Bronchial epithelial cell (primary cell): ENCODE measurements at regions not wholly inside any gene's neighbourhood (a gene's known extent, or its start where the extent isn't known, plus 50 kb on each side); places are given as distances from the start of the nearest gene placed in this dataset.
"Not testable (repeated sequence)": the region's sequence is repeated elsewhere in the genome, so short reads cannot be mapped to it uniquely, and the experiment has no call there.

Source experiments
- DNase-seq: peaks from one replicate; pipeline ENCODE4 v3.0.0-alpha.2; 2010; ENCODE audit warnings: low read depth
- FAIRE-seq: peaks from 2 replicates; lab custom pipeline; 2011; peaks lifted over from hg19 to GRCh38; lab: Jason Lieb, UNC
- H3K27me3 ChIP-seq: 2 replicates; pipeline ENCODE4 v1.5.1; 2011; ENCODE audit warnings: low read length; ENCODE audit not compliant: control insufficient read depth, insufficient read depth
- H3K36me3 ChIP-seq: 2 replicates; pipeline ENCODE4 v1.5.1; 2011; ENCODE audit warnings: low read length; ENCODE audit not compliant: control insufficient read depth, insufficient read depth
- H3K4me3 ChIP-seq: 2 replicates; pipeline ENCODE4 v1.5.1; 2011; ENCODE audit warnings: mild to moderate bottlenecking, low read depth, low read length, control low read depth
- CTCF ChIP-seq: IDR thresholded peaks from 2 replicates; pipeline ENCODE4 v1.5.1; 2011; ENCODE audit warnings: mild to moderate bottlenecking, moderate library complexity, low read length, control low read depth, inconsistent platforms; ENCODE audit not compliant: insufficient read depth, severe bottlenecking

DNA sequence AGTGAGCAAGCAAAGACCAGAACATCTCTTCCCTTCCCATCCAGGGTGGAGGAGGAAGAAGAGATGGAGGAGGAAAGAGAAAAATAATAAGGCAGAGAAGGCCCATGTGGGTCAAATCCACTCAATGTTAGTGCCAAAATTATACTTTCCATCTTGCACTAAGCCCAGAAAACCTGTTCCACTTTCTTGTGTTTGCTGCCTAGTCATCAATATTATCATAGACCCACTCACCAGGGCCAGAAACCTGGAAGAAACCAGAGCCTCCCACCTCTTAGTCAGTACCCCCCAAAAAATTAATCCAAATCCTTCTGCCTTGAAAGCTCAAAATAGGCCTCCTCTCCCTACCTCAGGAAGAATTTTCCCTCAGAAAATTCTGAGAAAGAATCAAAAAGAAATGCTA lies 171.1 kb downstream of the SOD2 start:
- no peak overlapping the region for H3K4me3 ChIP-seq
- H3K27me3 ChIP-seq = no peaks in the 10 kb centered on the region
- no peak for DNase-seq
- FAIRE-seq = no peak
- no peak for TF ChIP-seq CTCF
- no peaks in the 10 kb centered on the region for H3K36me3 ChIP-seq

- Histone ChIP-seq H3K4me3 (no peak overlapping the region), H3K36me3 (no peaks in the 10 kb centered on the region), H3K27me3 (no peaks in the 10 kb centered on the region)
- DNase-seq = no peak
- no peak for FAIRE-seq
- TF ChIP-seq CTCF = no peak
Observed at GRCh38 chr6:159520002-159520401, 173.0 kb downstream of the SOD2 start.

- H3K36me3 ChIP-seq, H3K27me3 ChIP-seq, FAIRE-seq, H3K4me3 ChIP-seq, DNase-seq: not testable (repeated sequence)
Observed at GRCh38 chr6:159515811-159516210, 177.2 kb downstream of the SOD2 start.

DNA sequence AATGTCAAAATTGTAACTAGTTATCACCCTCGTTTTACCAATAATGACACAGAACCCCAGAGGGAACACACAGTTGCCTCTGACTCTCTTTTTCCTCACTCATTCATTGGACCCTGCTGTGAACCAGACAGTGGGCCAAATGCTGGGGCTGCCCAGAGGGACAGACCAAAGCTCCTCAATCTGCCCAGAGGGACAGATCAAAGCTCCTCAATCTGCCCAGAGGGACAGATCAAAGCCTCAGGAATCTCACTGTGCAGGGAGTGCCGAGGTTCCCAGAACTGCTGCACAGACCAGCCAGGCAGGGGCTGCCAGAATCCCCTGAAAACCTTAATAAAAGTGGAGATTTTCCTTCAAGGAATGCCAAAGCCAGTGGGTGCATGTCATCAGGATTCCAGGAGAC lies 179.1 kb downstream of the SOD2 start:
- TF ChIP-seq CTCF = no peak
- Histone ChIP-seq H3K4me3 (no peak overlapping the region), H3K36me3 (no peaks in the 10 kb centered on the region), H3K27me3 (no peaks in the 10 kb centered on the region)
- no peak for FAIRE-seq
- DNase-seq = no peak

GRCh38 chr6:159513074-159513720 lies 179.8 kb downstream of the SOD2 start:
- Histone ChIP-seq H3K36me3 (no peaks in the 10 kb centered on the region), H3K27me3 (no peaks in the 10 kb centered on the region), H3K4me3 (no peak overlapping the region)
- TF ChIP-seq CTCF = no peak
- DNase-seq = no peak
- no peak for FAIRE-seq

DNA sequence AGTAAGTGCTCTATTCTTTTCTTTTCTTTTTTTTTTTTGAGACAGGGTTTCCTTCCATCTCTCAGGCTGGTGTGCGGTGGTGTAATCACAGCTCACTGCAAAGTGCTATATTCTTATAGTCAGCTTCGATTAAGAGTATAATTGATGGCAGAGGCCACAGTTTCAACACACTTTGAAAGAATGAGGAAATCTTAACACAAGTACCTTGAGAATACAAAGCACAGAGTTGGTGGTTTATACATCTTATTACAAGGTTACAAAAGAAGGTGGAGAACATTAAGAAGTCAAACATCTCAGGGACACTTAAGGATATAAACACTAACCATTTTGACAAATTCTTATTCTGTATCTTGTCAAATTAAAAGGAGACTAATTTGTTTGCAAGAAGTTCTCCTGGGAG lies 180.5 kb downstream of the SOD2 start:
- no peak for FAIRE-seq
- TF ChIP-seq CTCF = no peak
- Histone ChIP-seq H3K36me3 (no peaks in the 10 kb centered on the region), H3K4me3 (no peak overlapping the region), H3K27me3 (no peaks in the 10 kb centered on the region)
- DNase-seq = no peak
